H1 (cell line): ENCODE measurements at regions not wholly inside any gene's neighbourhood (a gene's known extent, or its start where the extent isn't known, plus 50 kb on each side); places are given as distances from the start of the nearest gene placed in this dataset.

Experiments used
- TF ChIP-seq, protein P1 (sequence below): IDR thresholded peaks from 2 replicates; pipeline ENCODE4 v1.6.1; 2012; ENCODE audit warnings: low read length, inconsistent platforms

DNA sequence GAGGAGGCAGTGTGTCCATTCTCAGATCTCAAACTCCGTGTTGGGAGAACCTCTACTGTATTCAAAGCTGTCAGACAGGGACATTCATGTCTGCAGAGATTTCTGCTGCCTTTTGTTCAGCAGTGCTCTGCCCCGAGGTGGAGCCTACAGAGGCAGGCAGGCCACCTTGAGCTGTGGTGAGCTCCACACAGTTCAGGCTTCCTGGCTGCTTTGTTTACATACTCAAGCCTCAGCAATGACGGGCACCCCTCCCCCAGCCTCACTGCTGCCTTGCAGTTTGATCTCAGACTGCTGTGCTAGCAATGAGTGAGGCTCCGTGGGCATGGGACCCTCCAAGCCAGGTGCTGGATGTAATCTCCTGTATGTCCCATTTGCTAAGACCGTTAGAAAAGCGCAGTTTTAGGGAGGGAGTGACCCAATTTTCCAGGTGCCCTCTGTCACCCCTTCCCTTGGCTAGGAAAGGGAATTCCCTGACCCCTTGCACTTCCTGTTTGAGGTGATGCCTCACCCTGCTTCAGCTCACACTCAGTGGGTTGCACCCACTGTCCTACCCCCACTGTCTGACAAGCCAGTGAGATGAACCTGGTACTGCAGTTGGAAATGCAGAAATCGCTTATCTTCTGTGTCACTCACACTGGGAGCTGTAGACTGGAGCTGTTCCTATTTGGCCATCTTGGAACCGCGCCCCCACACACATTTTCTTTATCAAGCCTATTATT lies 458.9 kb upstream of the HSFY2 start (continued):
- TF ChIP-seq, protein P1, sequence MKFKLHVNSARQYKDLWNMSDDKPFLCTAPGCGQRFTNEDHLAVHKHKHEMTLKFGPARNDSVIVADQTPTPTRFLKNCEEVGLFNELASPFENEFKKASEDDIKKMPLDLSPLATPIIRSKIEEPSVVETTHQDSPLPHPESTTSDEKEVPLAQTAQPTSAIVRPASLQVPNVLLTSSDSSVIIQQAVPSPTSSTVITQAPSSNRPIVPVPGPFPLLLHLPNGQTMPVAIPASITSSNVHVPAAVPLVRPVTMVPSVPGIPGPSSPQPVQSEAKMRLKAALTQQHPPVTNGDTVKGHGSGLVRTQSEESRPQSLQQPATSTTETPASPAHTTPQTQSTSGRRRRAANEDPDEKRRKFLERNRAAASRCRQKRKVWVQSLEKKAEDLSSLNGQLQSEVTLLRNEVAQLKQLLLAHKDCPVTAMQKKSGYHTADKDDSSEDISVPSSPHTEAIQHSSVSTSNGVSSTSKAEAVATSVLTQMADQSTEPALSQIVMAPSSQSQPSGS: no peak
